Ammon's horn (tissue), 1 donor: ENCODE measurements at regions not wholly inside any gene's neighbourhood (a gene's known extent, or its start where the extent isn't known, plus 50 kb on each side); places are given as distances from the start of the nearest gene placed in this dataset.

ENCODE experiments used
- DNase-seq: peaks from one replicate; pipeline ENCODE4 v3.0.0-alpha.2; 2016; ENCODE audit warnings: low spot score

GRCh38 chr12:13595536-13596443, 385.6 kb downstream of the GRIN2B start:
- no peak for DNase-seq

- no peak for DNase-seq
Observed at GRCh38 chr12:13594731-13595514, 386.5 kb downstream of the GRIN2B start.

- DNase-seq = no peak
Observed at GRCh38 chr12:13592063-13592942, 389.1 kb downstream of the GRIN2B start.

- DNase-seq = no peak
Observed at GRCh38 chr12:13591488-13591887, 389.9 kb downstream of the GRIN2B start.

- no peak for DNase-seq
Observed at GRCh38 chr12:13591059-13591458, 390.3 kb downstream of the GRIN2B start.

- no peak for DNase-seq
Observed at GRCh38 chr12:13588574-13588973, 392.0 kb downstream of the EMP1 start.

- no peak for DNase-seq
Observed at GRCh38 chr12:13587721-13588390, 391.3 kb downstream of the EMP1 start.

- DNase-seq = no peak
Observed at GRCh38 chr12:13586361-13586760, 389.8 kb downstream of the EMP1 start.

- no peak for DNase-seq
Observed at GRCh38 chr12:13584541-13584940, 388.0 kb downstream of the EMP1 start.

- DNase-seq = no peak
Observed at GRCh38 chr12:13583630-13584029, 387.1 kb downstream of the EMP1 start.

GRCh38 chr12:13582421-13582820, 385.9 kb downstream of the EMP1 start:
- no peak for DNase-seq

- no peak for DNase-seq
Observed at GRCh38 chr12:13581031-13581430, 384.5 kb downstream of the EMP1 start.

GRCh38 chr12:13580206-13580605, 383.7 kb downstream of the EMP1 start:
- no peak for DNase-seq

GRCh38 chr12:13576935-13577500, 380.5 kb downstream of the EMP1 start:
- no peak for DNase-seq

GRCh38 chr12:13573698-13574321, 377.3 kb downstream of the EMP1 start:
- DNase-seq = no peak

GRCh38 chr12:13571035-13571434, 374.5 kb downstream of the EMP1 start:
- DNase-seq = no peak

GRCh38 chr12:13570005-13570694, 373.6 kb downstream of the EMP1 start:
- no peak for DNase-seq

GRCh38 chr12:13566292-13566691, 369.8 kb downstream of the EMP1 start:
- DNase-seq = no peak

- DNase-seq = no peak
Observed at GRCh38 chr12:13564266-13564810, 367.8 kb downstream of the EMP1 start.

GRCh38 chr12:13563743-13564125, 367.2 kb downstream of the EMP1 start:
- no peak for DNase-seq
